ENCODE measurements at regions not wholly inside any gene's neighbourhood (a gene's known extent, or its start where the extent isn't known, plus 50 kb on each side); places are given as distances from the start of the nearest gene placed in this dataset.
A peak's percentile ranks its signal among the peaks of the same experiment; 100 is the strongest.

GRCh38 chr10:78196964-78197363 is 163.3 kb downstream of the RPS24 start:
- H3K4me3 Mint-ChIP-seq, result no peak overlapping the region
- no peak overlapping the region for H3K27ac Mint-ChIP-seq
- no peak overlapping the region for H3K27ac ChIP-seq (ENCODE audit: low read length)
- ChIA-PET CTCF (no interaction called here), POLR2A (no interaction called here)
- peaks cover 0 to 4% of the 10 kb centered on the region in 2 donors for H3K27me3 Mint-ChIP-seq
- H3K9me3 ChIP-seq, result no peaks in the 10 kb centered on the region
- WGBS (ENCODE audit: insufficient coverage), result 58% methylated on average over 2 of the region's 2 CpGs
- H3K4me1 Mint-ChIP-seq, result no peaks in the 10 kb centered on the region
- H3K4me3 ChIP-seq (ENCODE audit: control insufficient read depth in 1 of 2, extremely low read depth in 1 of 2, low read length in 1 of 2), result no peak overlapping the region
- ATAC-seq (replicated peaks in 1 of 4) (peak in 1 of 4 experiments; percentile 23), DNase-seq (no peak)
- no peaks in the 10 kb centered on the region for H3K36me3 Mint-ChIP-seq
- H3K27me3 ChIP-seq (replicated peaks in 1 of 2; ENCODE audit: control insufficient read depth in 2 of 2, extremely low read depth in 1 of 2, insufficient read depth in 2 of 2, low read length in 1 of 2), result peaks cover 0 to 21% of the 10 kb centered on the region in 2 experiments
- H3K9me3 Mint-ChIP-seq, result peaks cover 3 to 11% (median 4%) of the 10 kb centered on the region in 3 donors
- H3K36me3 ChIP-seq (ENCODE audit: control insufficient read depth in 2 of 2, extremely low read depth in 1 of 2, insufficient read depth in 1 of 2, low read length in 1 of 2), result no peaks in the 10 kb centered on the region
- H3K4me1 ChIP-seq (ENCODE audit: control insufficient read depth in 1 of 2, extremely low read depth in 1 of 2, insufficient read depth in 2 of 2, low read length in 2 of 2), result no peaks in the 10 kb centered on the region

- no peak for DNase-seq
- H3K4me3 ChIP-seq (ENCODE audit: control insufficient read depth in 1 of 2, extremely low read depth in 1 of 2, low read length in 1 of 2), result no peak overlapping the region
- WGBS (ENCODE audit: insufficient coverage), result 71% methylated on average over 1 of the region's 2 CpGs
- ChIA-PET CTCF (no interaction called here), POLR2A (no interaction called here)
- no peak overlapping the region for H3K27ac ChIP-seq (ENCODE audit: low read length)
- H3K4me1 Mint-ChIP-seq, result no peaks in the 10 kb centered on the region
- H3K4me1 ChIP-seq (ENCODE audit: control insufficient read depth in 1 of 2, extremely low read depth in 1 of 2, insufficient read depth in 2 of 2, low read length in 2 of 2), result no peaks in the 10 kb centered on the region
- no peak overlapping the region for H3K4me3 Mint-ChIP-seq
- H3K27ac Mint-ChIP-seq, result no peak overlapping the region
- H3K27me3 Mint-ChIP-seq, result peaks cover 0 to 4% of the 10 kb centered on the region in 2 donors
- H3K9me3 Mint-ChIP-seq, result peaks cover 3 to 7% (median 4%) of the 10 kb centered on the region in 3 donors
- H3K27me3 ChIP-seq (replicated peaks in 1 of 2; ENCODE audit: control insufficient read depth in 2 of 2, extremely low read depth in 1 of 2, insufficient read depth in 2 of 2, low read length in 1 of 2), result peaks cover 0 to 21% of the 10 kb centered on the region in 2 experiments
- ATAC-seq (replicated peaks in 1 of 4), result no peak
- H3K36me3 ChIP-seq (ENCODE audit: control insufficient read depth in 2 of 2, extremely low read depth in 1 of 2, insufficient read depth in 1 of 2, low read length in 1 of 2), result no peaks in the 10 kb centered on the region
- H3K36me3 Mint-ChIP-seq, result no peaks in the 10 kb centered on the region
- H3K9me3 ChIP-seq, result no peaks in the 10 kb centered on the region
These were observed 164.1 kb downstream of the RPS24 start for GRCh38 chr10:78197628-78198272.

- Mint-ChIP-seq H3K36me3 (no peaks in the 10 kb centered on the region), H3K9me3 (no peaks in the 10 kb centered on the region), H3K4me1 (no peaks in the 10 kb centered on the region), H3K27ac (no peak overlapping the region), H3K27me3 (peaks cover 0 to under 1% of the 10 kb centered on the region in 2 donors), H3K4me3 (no peak overlapping the region)
- POLR2A ChIA-PET, result no interaction called here
- no peaks in the 10 kb centered on the region for H3K36me3 ChIP-seq (ENCODE audit: control insufficient read depth in 2 of 2, extremely low read depth in 1 of 2, insufficient read depth in 1 of 2, low read length in 1 of 2)
- CTCF ChIA-PET, result no interaction called here
- ATAC-seq (replicated peaks in 1 of 4) (no peak), DNase-seq (no peak)
- H3K27me3 ChIP-seq (replicated peaks in 1 of 2; ENCODE audit: control insufficient read depth in 2 of 2, extremely low read depth in 1 of 2, insufficient read depth in 2 of 2, low read length in 1 of 2), result peaks cover 0 to 16% of the 10 kb centered on the region in 2 experiments
- H3K4me3 ChIP-seq (ENCODE audit: control insufficient read depth in 1 of 2, extremely low read depth in 1 of 2, low read length in 1 of 2), result no peak overlapping the region
- H3K27ac ChIP-seq (ENCODE audit: low read length), result no peak overlapping the region
- no peaks in the 10 kb centered on the region for H3K4me1 ChIP-seq (ENCODE audit: control insufficient read depth in 1 of 2, extremely low read depth in 1 of 2, insufficient read depth in 2 of 2, low read length in 2 of 2)
- no peaks in the 10 kb centered on the region for H3K9me3 ChIP-seq
- WGBS (ENCODE audit: insufficient coverage), result 82% methylated on average over 2 of the region's 11 CpGs
These were observed 165.5 kb downstream of the RPS24 start for GRCh38 chr10:78199005-78199725.

GRCh38 chr10:78199759-78200158 is 166.1 kb downstream of the RPS24 start:
- WGBS (ENCODE audit: insufficient coverage), result no CpG with 5 or more reads among the region's 2 CpGs
- no peak overlapping the region for H3K4me3 Mint-ChIP-seq
- H3K27me3 Mint-ChIP-seq, result no peaks in the 10 kb centered on the region
- ATAC-seq (replicated peaks in 1 of 4) (no peak), DNase-seq (no peak)
- ChIA-PET POLR2A (no interaction called here), CTCF (no interaction called here)
- no peak overlapping the region for H3K27ac Mint-ChIP-seq
- Histone ChIP-seq H3K4me3 (ENCODE audit: control insufficient read depth in 1 of 2, extremely low read depth in 1 of 2, low read length in 1 of 2) (no peak overlapping the region), H3K36me3 (ENCODE audit: control insufficient read depth in 2 of 2, extremely low read depth in 1 of 2, insufficient read depth in 1 of 2, low read length in 1 of 2) (no peaks in the 10 kb centered on the region), H3K27ac (ENCODE audit: low read length) (no peak overlapping the region), H3K9me3 (no peaks in the 10 kb centered on the region), H3K27me3 (replicated peaks in 1 of 2; ENCODE audit: control insufficient read depth in 2 of 2, extremely low read depth in 1 of 2, insufficient read depth in 2 of 2, low read length in 1 of 2) (peaks cover 0 to 13% of the 10 kb centered on the region in 2 experiments), H3K4me1 (ENCODE audit: control insufficient read depth in 1 of 2, extremely low read depth in 1 of 2, insufficient read depth in 2 of 2, low read length in 2 of 2) (no peaks in the 10 kb centered on the region)
- H3K4me1 Mint-ChIP-seq, result no peaks in the 10 kb centered on the region
- no peaks in the 10 kb centered on the region for H3K36me3 Mint-ChIP-seq
- no peaks in the 10 kb centered on the region for H3K9me3 Mint-ChIP-seq

- H3K36me3 ChIP-seq (ENCODE audit: control insufficient read depth in 2 of 2, extremely low read depth in 1 of 2, insufficient read depth in 1 of 2, low read length in 1 of 2), result no peaks in the 10 kb centered on the region
- Mint-ChIP-seq H3K4me3 (no peak overlapping the region), H3K4me1 (peaks cover 0 to 3% (median 3%) of the 10 kb centered on the region in 3 donors), H3K27me3 (no peaks in the 10 kb centered on the region), H3K27ac (no peak overlapping the region), H3K36me3 (no peaks in the 10 kb centered on the region), H3K9me3 (no peaks in the 10 kb centered on the region)
- H3K9me3 ChIP-seq, result no peaks in the 10 kb centered on the region
- peaks cover 0 to 8% of the 10 kb centered on the region in 2 experiments for H3K4me1 ChIP-seq (ENCODE audit: control insufficient read depth in 1 of 2, extremely low read depth in 1 of 2, insufficient read depth in 2 of 2, low read length in 2 of 2)
- H3K27ac ChIP-seq (ENCODE audit: low read length), result no peak overlapping the region
- ChIA-PET CTCF (no interaction called here), POLR2A (no interaction called here)
- ATAC-seq (replicated peaks in 1 of 4) (no peak), DNase-seq (no peak)
- H3K4me3 ChIP-seq (ENCODE audit: control insufficient read depth in 1 of 2, extremely low read depth in 1 of 2, low read length in 1 of 2), result no peak overlapping the region
- H3K27me3 ChIP-seq (replicated peaks in 1 of 2; ENCODE audit: control insufficient read depth in 2 of 2, extremely low read depth in 1 of 2, insufficient read depth in 2 of 2, low read length in 1 of 2), result peaks cover 0 to 6% of the 10 kb centered on the region in 2 experiments
- 96% methylated on average over 3 of the region's 3 CpGs for WGBS (ENCODE audit: insufficient coverage)
These were observed 167.0 kb downstream of the RPS24 start for GRCh38 chr10:78200686-78201085.

GRCh38 chr10:78202386-78202785 is 168.7 kb downstream of the RPS24 start:
- CTCF ChIA-PET, result no interaction called here
- H3K9me3 ChIP-seq, result no peaks in the 10 kb centered on the region
- H3K27ac Mint-ChIP-seq, result no peak overlapping the region

More at GRCh38 chr10:78202386-78202785, 168.7 kb downstream of the RPS24 start:
- H3K27me3 Mint-ChIP-seq, result no peaks in the 10 kb centered on the region
- peaks cover 0 to 11% of the 10 kb centered on the region in 2 experiments for H3K4me1 ChIP-seq (ENCODE audit: control insufficient read depth in 1 of 2, extremely low read depth in 1 of 2, insufficient read depth in 2 of 2, low read length in 2 of 2)
- 79% methylated on average over 4 of the region's 4 CpGs for WGBS (ENCODE audit: insufficient coverage)
- POLR2A ChIA-PET, result no interaction called here
- H3K36me3 Mint-ChIP-seq, result no peaks in the 10 kb centered on the region
- no peak overlapping the region for H3K27ac ChIP-seq (ENCODE audit: low read length)
- H3K4me3 ChIP-seq (ENCODE audit: control insufficient read depth in 1 of 2, extremely low read depth in 1 of 2, low read length in 1 of 2), result no peak overlapping the region
- H3K36me3 ChIP-seq (ENCODE audit: control insufficient read depth in 2 of 2, extremely low read depth in 1 of 2, insufficient read depth in 1 of 2, low read length in 1 of 2), result no peaks in the 10 kb centered on the region
- H3K27me3 ChIP-seq (replicated peaks in 1 of 2; ENCODE audit: control insufficient read depth in 2 of 2, extremely low read depth in 1 of 2, insufficient read depth in 2 of 2, low read length in 1 of 2), result peaks cover 0 to 3% of the 10 kb centered on the region in 2 experiments
- DNase-seq (no peak), ATAC-seq (replicated peaks in 1 of 4) (no peak)
- H3K4me3 Mint-ChIP-seq, result no peak overlapping the region
- H3K9me3 Mint-ChIP-seq, result no peaks in the 10 kb centered on the region
- H3K4me1 Mint-ChIP-seq, result peaks cover 0 to 6% (median 5%) of the 10 kb centered on the region in 3 donors

Measured in T-cell (primary cell).